ENCODE measurements at regions not wholly inside any gene's neighbourhood (a gene's known extent, or its start where the extent isn't known, plus 50 kb on each side); places are given as distances from the start of the nearest gene placed in this dataset.

- TF ChIP-seq TEAD4 (IDR thresholded peaks at IDR 0.05) (no peak), NFIC (IDR thresholded peaks at IDR 0.05) (no peak), EGR1 (IDR thresholded peaks at IDR 0.05) (no peak), RAD21 (IDR thresholded peaks at IDR 0.05; ENCODE audit: low read depth) (no peak), CREB1 (IDR thresholded peaks at IDR 0.05; ENCODE audit: low read depth) (no peak), TAF1 (IDR thresholded peaks at IDR 0.05; ENCODE audit: low read depth) (no peak)
Measured at GRCh38 chr20:48342822-48343513, 484.8 kb downstream of the PREX1 start.

GRCh38 chr20:48340883-48341281 lies 486.9 kb downstream of the PREX1 start:
- TF ChIP-seq EGR1 (IDR thresholded peaks at IDR 0.05) (no peak), NFIC (IDR thresholded peaks at IDR 0.05) (no peak), YY1 (IDR thresholded peaks at IDR 0.05; ENCODE audit: low read depth) (no peak), RAD21 (IDR thresholded peaks at IDR 0.05; ENCODE audit: low read depth) (no peak), CREB1 (IDR thresholded peaks at IDR 0.05; ENCODE audit: low read depth) (no peak), ZBTB7A (IDR thresholded peaks at IDR 0.05; ENCODE audit: low read depth) (no peak), USF1 (IDR thresholded peaks at IDR 0.05) (no peak), EP300 (IDR thresholded peaks at IDR 0.05; ENCODE audit: borderline replicate concordance) (no peak), TEAD4 (IDR thresholded peaks at IDR 0.05) (no peak), TCF12 (IDR thresholded peaks at IDR 0.05; ENCODE audit: low read depth) (no peak), TAF1 (IDR thresholded peaks at IDR 0.05; ENCODE audit: low read depth) (no peak), FOXM1 (IDR thresholded peaks at IDR 0.05; ENCODE audit: borderline replicate concordance, low read depth) (no peak), CEBPB (IDR thresholded peaks at IDR 0.05) (no peak), REST (IDR thresholded peaks at IDR 0.05; ENCODE audit: low read depth) (no peak)
- TF ChIP-seq, protein P1, sequence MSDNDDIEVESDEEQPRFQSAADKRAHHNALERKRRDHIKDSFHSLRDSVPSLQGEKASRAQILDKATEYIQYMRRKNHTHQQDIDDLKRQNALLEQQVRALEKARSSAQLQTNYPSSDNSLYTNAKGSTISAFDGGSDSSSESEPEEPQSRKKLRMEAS (IDR thresholded peaks at IDR 0.05): no peak

DNA sequence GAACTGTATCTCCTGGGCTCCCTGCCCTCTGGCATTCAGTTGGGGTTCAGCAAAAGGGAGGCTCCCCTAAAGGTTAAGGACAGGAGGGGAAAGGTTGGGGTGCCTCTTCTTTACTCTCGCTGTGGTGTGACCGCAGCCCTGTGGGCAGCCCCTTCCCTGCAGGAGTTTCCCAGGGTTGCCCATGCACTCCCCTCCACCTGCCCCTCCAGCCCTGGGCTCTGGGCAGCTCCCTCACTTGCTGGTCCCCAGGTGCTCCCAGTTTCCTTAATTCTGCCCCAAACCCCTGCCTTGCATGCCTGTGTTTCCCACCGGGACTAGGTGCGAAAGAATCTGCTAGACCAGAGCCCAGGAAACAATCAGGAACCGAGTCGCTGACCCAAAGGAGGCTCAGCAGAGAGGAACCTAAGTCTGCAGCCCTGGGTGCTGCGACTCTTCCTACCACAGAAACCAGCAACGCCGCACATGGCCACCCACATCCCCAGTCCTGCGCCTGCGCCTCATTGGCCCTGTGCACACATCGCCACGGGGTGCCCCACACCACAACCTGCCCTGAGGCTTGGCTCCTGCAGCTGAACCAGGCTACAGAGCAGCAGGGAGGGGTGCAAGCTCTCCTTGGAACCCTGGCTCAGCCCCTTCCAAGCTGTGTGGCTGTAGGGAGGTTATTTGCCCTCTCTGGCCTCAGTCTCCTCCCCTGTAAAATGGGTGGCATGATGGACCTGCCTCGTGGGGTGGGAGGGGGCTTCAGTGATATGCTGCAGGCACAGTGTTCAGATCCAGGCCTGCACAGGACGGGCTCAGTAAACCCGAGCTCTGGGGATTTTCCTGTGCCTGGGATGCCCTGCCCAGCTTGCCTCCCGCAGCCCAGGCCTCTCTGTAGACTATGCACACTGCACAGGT lies 487.6 kb downstream of the PREX1 start:
- no peak for TF ChIP-seq EP300 (IDR thresholded peaks at IDR 0.05; ENCODE audit: borderline replicate concordance)

- no peak for TF ChIP-seq TCF12 (IDR thresholded peaks at IDR 0.05; ENCODE audit: low read depth)
- no peak for TF ChIP-seq USF1 (IDR thresholded peaks at IDR 0.05)
- TF ChIP-seq CEBPB (IDR thresholded peaks at IDR 0.05): no peak
- TF ChIP-seq RAD21 (IDR thresholded peaks at IDR 0.05; ENCODE audit: low read depth): no peak
- TF ChIP-seq CREB1 (IDR thresholded peaks at IDR 0.05; ENCODE audit: low read depth): no peak
- no peak for TF ChIP-seq FOXM1 (IDR thresholded peaks at IDR 0.05; ENCODE audit: borderline replicate concordance, low read depth)
- no peak for TF ChIP-seq REST (IDR thresholded peaks at IDR 0.05; ENCODE audit: low read depth)
- no peak for TF ChIP-seq NFIC (IDR thresholded peaks at IDR 0.05)
- no peak for TF ChIP-seq TAF1 (IDR thresholded peaks at IDR 0.05; ENCODE audit: low read depth)
- no peak for TF ChIP-seq ZBTB7A (IDR thresholded peaks at IDR 0.05; ENCODE audit: low read depth)
- TF ChIP-seq, protein P1 (IDR thresholded peaks at IDR 0.05): no peak
- TF ChIP-seq EP300 (IDR thresholded peaks at IDR 0.05; ENCODE audit: borderline replicate concordance): no peak
- no peak for TF ChIP-seq TEAD4 (IDR thresholded peaks at IDR 0.05)
- no peak for TF ChIP-seq EGR1 (IDR thresholded peaks at IDR 0.05)
- no peak for TF ChIP-seq YY1 (IDR thresholded peaks at IDR 0.05; ENCODE audit: low read depth)
Measured at GRCh38 chr20:48339190-48339985, 488.4 kb downstream of the PREX1 start.

DNA sequence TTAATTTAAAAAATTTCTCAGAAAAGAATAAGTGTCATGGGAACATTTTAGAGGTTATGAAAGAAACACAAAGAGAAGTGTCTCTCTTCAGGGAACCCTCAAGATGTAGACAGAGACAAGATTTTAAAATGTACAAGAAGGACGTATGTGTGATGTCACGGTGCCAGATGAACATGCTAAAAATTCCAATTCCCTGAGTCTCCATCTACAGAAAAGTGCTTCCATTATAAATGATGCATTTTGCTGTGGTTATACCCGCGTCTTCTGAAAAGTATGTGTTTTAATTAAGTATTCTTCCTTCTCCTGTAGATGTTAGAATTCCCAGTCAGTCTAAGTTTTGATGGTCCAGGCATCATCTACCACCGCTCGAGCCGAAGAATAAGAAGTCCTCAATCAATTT lies 489.1 kb downstream of the PREX1 start:
- no peak for TF ChIP-seq ZBTB7A (IDR thresholded peaks at IDR 0.05; ENCODE audit: low read depth)
- no peak for TF ChIP-seq NFIC (IDR thresholded peaks at IDR 0.05)
- no peak for TF ChIP-seq FOXM1 (IDR thresholded peaks at IDR 0.05; ENCODE audit: borderline replicate concordance, low read depth)
- no peak for TF ChIP-seq CREB1 (IDR thresholded peaks at IDR 0.05; ENCODE audit: low read depth)
- no peak for TF ChIP-seq USF1 (IDR thresholded peaks at IDR 0.05)
- no peak for TF ChIP-seq CEBPB (IDR thresholded peaks at IDR 0.05)
- no peak for TF ChIP-seq TEAD4 (IDR thresholded peaks at IDR 0.05)
- no peak for TF ChIP-seq TAF1 (IDR thresholded peaks at IDR 0.05; ENCODE audit: low read depth)
- TF ChIP-seq TCF12 (IDR thresholded peaks at IDR 0.05; ENCODE audit: low read depth): no peak
- TF ChIP-seq, protein P1 (IDR thresholded peaks at IDR 0.05): no peak
- no peak for TF ChIP-seq EP300 (IDR thresholded peaks at IDR 0.05; ENCODE audit: borderline replicate concordance)

Data from Ishikawa (cell line).